ENCODE measurements at regions not wholly inside any gene's neighbourhood (a gene's known extent, or its start where the extent isn't known, plus 50 kb on each side); places are given as distances from the start of the nearest gene placed in this dataset.

DNA sequence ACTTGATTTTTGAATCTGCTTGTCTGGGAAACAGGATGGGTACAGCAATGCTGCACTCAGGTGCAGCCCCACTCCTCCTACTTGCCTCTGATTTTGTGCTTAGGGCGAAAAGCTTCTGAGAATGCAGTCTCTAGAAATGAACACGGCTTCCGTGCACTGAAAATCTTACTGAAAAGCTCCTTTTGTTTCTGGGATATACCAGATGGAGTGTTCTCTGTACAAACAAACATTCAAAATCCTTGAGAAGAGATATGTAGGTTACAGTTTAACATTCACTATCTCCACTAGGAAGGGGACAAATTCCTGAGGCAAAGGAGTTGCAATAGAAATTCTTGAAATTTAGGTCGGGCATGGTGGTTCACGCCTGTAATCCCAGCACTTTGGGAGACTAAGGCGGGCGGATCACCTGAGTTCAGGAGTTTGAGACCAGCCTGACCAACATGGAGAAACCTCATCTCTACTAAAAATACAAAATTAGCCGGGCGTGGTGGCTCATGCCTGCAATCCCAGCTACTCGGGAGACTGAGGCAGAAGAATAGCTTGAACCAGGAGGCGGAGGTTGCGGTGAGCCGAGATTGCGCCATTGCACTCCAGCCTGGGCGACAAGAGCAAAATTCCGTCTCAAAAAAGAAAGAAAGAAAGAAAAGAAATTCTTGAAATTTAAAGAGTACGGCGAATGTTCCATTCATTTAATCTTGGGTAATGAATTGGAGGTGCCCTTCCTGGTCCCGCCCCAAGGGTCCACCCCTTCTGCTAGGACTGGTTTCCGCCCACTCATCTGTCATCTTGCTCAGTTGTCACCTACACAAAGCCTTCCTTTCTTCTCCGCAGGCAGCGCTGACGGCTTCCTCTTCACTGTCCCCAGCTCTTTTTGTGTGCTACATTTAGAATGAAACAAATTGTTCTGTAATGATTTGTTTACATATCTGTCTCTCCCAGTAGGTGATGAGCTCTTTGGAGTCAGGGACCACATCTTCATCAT lies 92.4 kb downstream of the SOCS6 start:
- H3K36me3 Mint-ChIP-seq (ENCODE audit: low read depth, unreplicated experiment): no peaks in the 10 kb centered on the region
- H3K4me3 Mint-ChIP-seq (ENCODE audit: unreplicated experiment): no peak overlapping the region
- no peaks in the 10 kb centered on the region for H3K27me3 Mint-ChIP-seq (ENCODE audit: unreplicated experiment)
- TF ChIP-seq, protein P1, sequence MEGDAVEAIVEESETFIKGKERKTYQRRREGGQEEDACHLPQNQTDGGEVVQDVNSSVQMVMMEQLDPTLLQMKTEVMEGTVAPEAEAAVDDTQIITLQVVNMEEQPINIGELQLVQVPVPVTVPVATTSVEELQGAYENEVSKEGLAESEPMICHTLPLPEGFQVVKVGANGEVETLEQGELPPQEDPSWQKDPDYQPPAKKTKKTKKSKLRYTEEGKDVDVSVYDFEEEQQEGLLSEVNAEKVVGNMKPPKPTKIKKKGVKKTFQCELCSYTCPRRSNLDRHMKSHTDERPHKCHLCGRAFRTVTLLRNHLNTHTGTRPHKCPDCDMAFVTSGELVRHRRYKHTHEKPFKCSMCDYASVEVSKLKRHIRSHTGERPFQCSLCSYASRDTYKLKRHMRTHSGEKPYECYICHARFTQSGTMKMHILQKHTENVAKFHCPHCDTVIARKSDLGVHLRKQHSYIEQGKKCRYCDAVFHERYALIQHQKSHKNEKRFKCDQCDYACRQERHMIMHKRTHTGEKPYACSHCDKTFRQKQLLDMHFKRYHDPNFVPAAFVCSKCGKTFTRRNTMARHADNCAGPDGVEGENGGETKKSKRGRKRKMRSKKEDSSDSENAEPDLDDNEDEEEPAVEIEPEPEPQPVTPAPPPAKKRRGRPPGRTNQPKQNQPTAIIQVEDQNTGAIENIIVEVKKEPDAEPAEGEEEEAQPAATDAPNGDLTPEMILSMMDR (IDR thresholded peaks at IDR 0.05; ENCODE audit: unreplicated experiment): no peak
- no peaks in the 10 kb centered on the region for H3K9me3 Mint-ChIP-seq (ENCODE audit: unreplicated experiment)
- H3K4me1 Mint-ChIP-seq (ENCODE audit: unreplicated experiment): peaks cover 2% of the 10 kb centered on the region
- DNase-seq (ENCODE audit: low spot score): no peak
- no peak overlapping the region for H3K27ac Mint-ChIP-seq (ENCODE audit: unreplicated experiment)

Measured in endothelial cell (in vitro differentiated cells).